ENCODE measurements at regions not wholly inside any gene's neighbourhood (a gene's known extent, or its start where the extent isn't known, plus 50 kb on each side); places are given as distances from the start of the nearest gene placed in this dataset.
A peak's percentile ranks its signal among the peaks of the same experiment; 100 is the strongest.

GRCh38 chr1:192491804-192492554, 83.6 kb upstream of the RGS1 start:
- Histone ChIP-seq H3K27me3 (ENCODE audit: control insufficient read depth, insufficient read depth, low read length) (no peaks in the 10 kb centered on the region), H3K9me3 (ENCODE audit: control insufficient read depth in 2 of 3, insufficient read depth in 1 of 3, low read length in 3 of 3) (no peaks in the 10 kb centered on the region), H3K4me3 (ENCODE audit: low read length in 3 of 3) (no peak overlapping the region), H3K27ac (ENCODE audit: low read depth in 2 of 2, low read length in 2 of 2) (no peak overlapping the region), H3K9ac (ENCODE audit: low read length in 3 of 3) (peak overlapping the region in 1 of 3 donors; percentile 34), H3K36me3 (ENCODE audit: control insufficient read depth in 2 of 3, insufficient read depth in 3 of 3, low read length in 3 of 3) (no peaks in the 10 kb centered on the region), H3K4me1 (ENCODE audit: control insufficient read depth in 2 of 3, insufficient read depth in 2 of 3, low read depth in 1 of 3, low read length in 3 of 3) (no peaks in the 10 kb centered on the region)
- DNase-seq (no peak), FAIRE-seq (no peak)
- intact Hi-C loops (cut with DNase I), result no loop called here
- TF ChIP-seq CTCF (IDR thresholded peaks at IDR 0.05; ENCODE audit: borderline replicate concordance, extremely low read depth, insufficient read depth), result no peak

- intact Hi-C loops (cut with DNase I), result no loop called here
- H3K9me3 ChIP-seq (ENCODE audit: control insufficient read depth in 2 of 3, insufficient read depth in 1 of 3, low read length in 3 of 3), result no peaks in the 10 kb centered on the region
- no peaks in the 10 kb centered on the region for H3K4me1 ChIP-seq (ENCODE audit: control insufficient read depth in 2 of 3, insufficient read depth in 2 of 3, low read depth in 1 of 3, low read length in 3 of 3)
- no peak overlapping the region for H3K9ac ChIP-seq (ENCODE audit: low read length in 3 of 3)
- no peak for TF ChIP-seq CTCF (IDR thresholded peaks at IDR 0.05; ENCODE audit: borderline replicate concordance, extremely low read depth, insufficient read depth)
- peak; percentile 41 for FAIRE-seq
- H3K27me3 ChIP-seq (ENCODE audit: control insufficient read depth, insufficient read depth, low read length), result no peaks in the 10 kb centered on the region
- H3K4me3 ChIP-seq (ENCODE audit: low read length in 3 of 3), result no peak overlapping the region
- no peaks in the 10 kb centered on the region for H3K36me3 ChIP-seq (ENCODE audit: control insufficient read depth in 2 of 3, insufficient read depth in 3 of 3, low read length in 3 of 3)
- H3K27ac ChIP-seq (ENCODE audit: low read depth in 2 of 2, low read length in 2 of 2), result no peak overlapping the region
- no peak for DNase-seq
Observed at GRCh38 chr1:192493584-192493983, 82.0 kb upstream of the RGS1 start.

GRCh38 chr1:192496369-192497056, 79.1 kb upstream of the RGS1 start:
- Histone ChIP-seq H3K9me3 (ENCODE audit: control insufficient read depth in 2 of 3, insufficient read depth in 1 of 3, low read length in 3 of 3) (no peaks in the 10 kb centered on the region), H3K27ac (ENCODE audit: low read depth in 2 of 2, low read length in 2 of 2) (no peak overlapping the region), H3K36me3 (ENCODE audit: control insufficient read depth in 2 of 3, insufficient read depth in 3 of 3, low read length in 3 of 3) (no peaks in the 10 kb centered on the region), H3K27me3 (ENCODE audit: control insufficient read depth, insufficient read depth, low read length) (no peaks in the 10 kb centered on the region), H3K9ac (ENCODE audit: low read length in 3 of 3) (no peak overlapping the region), H3K4me1 (ENCODE audit: control insufficient read depth in 2 of 3, insufficient read depth in 2 of 3, low read depth in 1 of 3, low read length in 3 of 3) (no peaks in the 10 kb centered on the region), H3K4me3 (ENCODE audit: low read length in 3 of 3) (no peak overlapping the region)
- intact Hi-C loops (cut with DNase I), result no loop called here
- DNase-seq, result no peak
- FAIRE-seq, result no peak
- no peak for TF ChIP-seq CTCF (IDR thresholded peaks at IDR 0.05; ENCODE audit: borderline replicate concordance, extremely low read depth, insufficient read depth)
